B cell (primary cell): ENCODE measurements at regions not wholly inside any gene's neighbourhood (a gene's known extent, or its start where the extent isn't known, plus 50 kb on each side); places are given as distances from the start of the nearest gene placed in this dataset.

ENCODE experiments used
- ATAC-seq: fragments of 200-7000 bp; cut with Tn5 transposase; one replicate; pipeline ENCODE4 v1.10.0; 2021; ENCODE audit warnings: low read depth, mild to moderate bottlenecking, moderate number of reproducible peaks, moderate library complexity
- CTCF ChIA-PET: fragments of 350-600 bp; sonication (Branson Sonifier 250); formaldehyde crosslinking; loops from one replicate; lab custom pipeline; 2021; ENCODE audit warnings: antibody characterized with exemption, inconsistent platforms; lab: Charles Lee
- POLR2A ChIA-PET: fragments of 350-600 bp; sonication (Branson Sonifier 250); formaldehyde crosslinking; loops from one replicate; lab custom pipeline; 2021; ENCODE audit warnings: antibody characterized with exemption; lab: Charles Lee
- DNase-seq: peaks from one replicate; pipeline ENCODE4 v3.0.0; 2013
- H2AFZ ChIP-seq: 2 replicates; pipeline ENCODE4 v1.6.1; 2012; ENCODE audit warnings: mild to moderate bottlenecking, low read depth, low read length; ENCODE audit not compliant: insufficient read depth, poor library complexity, severe bottlenecking
- H3K27ac ChIP-seq, 2 donors: 1 replicate in 1 of 2; 2 replicates in 1 of 2; pipeline ENCODE4 v1.5.1; 2012 to 2013; ENCODE audit warnings: low read length in 2 of 2, mild to moderate bottlenecking in 2 of 2, moderate library complexity in 1 of 2
- H3K27me3 ChIP-seq, 4 experiments: fragments of 200-600 bp in 1 of 4; sonication (generic) in 1 of 4; replicated peaks in 1 of 4; 1 replicate in 2 of 4; 2 replicates in 2 of 4; pipeline versions ENCODE4 v1.6.1 to v1.7.0; 2013 to 2016; ENCODE audit warnings: low read length in 3 of 4, mild to moderate bottlenecking in 2 of 4, mixed read lengths in 1 of 4, moderate library complexity in 1 of 4; ENCODE audit not compliant: insufficient read depth in 4 of 4, control insufficient read depth in 3 of 4; ENCODE audit errors: control extremely low read depth in 1 of 4
- H3K36me3 ChIP-seq, 2 experiments: replicated peaks in 1 of 2; 1 replicate in 1 of 2; 2 replicates in 1 of 2; pipeline versions ENCODE4 v1.6.1 to v1.7.1; 2013; ENCODE audit warnings: low read length in 1 of 2; ENCODE audit not compliant: insufficient read depth in 2 of 2, control insufficient read depth in 1 of 2; ENCODE audit errors: control extremely low read depth in 1 of 2, extremely low read depth in 1 of 2
- H3K4me1 ChIP-seq, 2 donors: fragments of 200-600 bp in 1 of 2; sonication (generic) in 1 of 2; 1 replicate in 1 of 2; 2 replicates in 1 of 2; pipeline versions ENCODE4 v1.5.1 to v1.6.1; 2013 to 2017; ENCODE audit warnings: low read length in 2 of 2; ENCODE audit not compliant: control insufficient read depth in 2 of 2, insufficient read depth in 2 of 2
- H3K4me2 ChIP-seq: replicated peaks from 2 replicates; pipeline ENCODE3; 2012; ENCODE audit warnings: mild to moderate bottlenecking, low read depth, low read length; ENCODE audit not compliant: poor library complexity, severe bottlenecking
- H3K4me3 ChIP-seq, 5 experiments: fragments of 200-600 bp in 1 of 5; sonication (generic) in 1 of 5; 1 replicate in 3 of 5; 2 replicates in 2 of 5; pipeline versions ENCODE4 v1.5.1 to v1.7.0; 2011 to 2016; ENCODE audit warnings: low read length in 4 of 5, mild to moderate bottlenecking in 4 of 5, low read depth in 2 of 5, control low read depth in 1 of 5, moderate library complexity in 1 of 5; ENCODE audit not compliant: insufficient read depth in 1 of 5; ENCODE audit errors: control extremely low read depth in 1 of 5, extremely low read depth in 1 of 5
- H3K79me2 ChIP-seq: fragments of 200-600 bp; sonication (generic); one replicate; pipeline ENCODE4 v1.6.0; 2016; ENCODE audit warnings: low read length; ENCODE audit not compliant: control insufficient read depth, insufficient read depth
- H3K9ac ChIP-seq: fragments of 200-600 bp; sonication (generic); 2 replicates; pipeline ENCODE4 v1.6.1; 2017; ENCODE audit warnings: mild to moderate bottlenecking, low read length, moderate library complexity
- H3K9me3 ChIP-seq, 3 donors: one replicate each; pipeline versions ENCODE4 v1.6.1 to v1.7.1; 2013; ENCODE audit warnings: low read length in 2 of 3; ENCODE audit not compliant: control insufficient read depth in 2 of 3, insufficient read depth in 1 of 3; ENCODE audit errors: control extremely low read depth in 1 of 3
- H4K20me1 ChIP-seq: 2 replicates; pipeline ENCODE4 v1.6.0; 2012; ENCODE audit warnings: mild to moderate bottlenecking, low read length; ENCODE audit not compliant: insufficient read depth, control insufficient read depth, poor library complexity, severe bottlenecking
- H3K27ac Mint-ChIP-seq: one replicate; pipeline ENCODE4 v1.8.0; 2021; ENCODE audit warnings: mixed read lengths
- H3K27me3 Mint-ChIP-seq: one replicate; pipeline ENCODE4 v1.8.0; 2021; ENCODE audit warnings: mixed read lengths
- H3K4me1 Mint-ChIP-seq: one replicate; pipeline ENCODE4 v1.8.0; 2021; ENCODE audit warnings: mixed read lengths
- H3K4me3 Mint-ChIP-seq: one replicate; pipeline ENCODE4 v1.8.0; 2021; ENCODE audit warnings: mixed read lengths
- H3K9me3 Mint-ChIP-seq: one replicate; pipeline ENCODE4 v1.8.0; 2022; ENCODE audit warnings: mixed read lengths; ENCODE audit not compliant: insufficient read depth
- CTCF ChIP-seq: fragments of 200-600 bp; IDR thresholded peaks from one replicate; pipeline ENCODE4 v1.8.0; 2022; ENCODE audit warnings: antibody characterized with exemption, mild to moderate bottlenecking
- EZH2 ChIP-seq: IDR thresholded peaks from 2 replicates; pipeline ENCODE4 v1.6.1; 2012; ENCODE audit warnings: borderline replicate concordance, low read depth, mild to moderate bottlenecking, moderate library complexity, low read length; ENCODE audit not compliant: insufficient read depth, poor library complexity, severe bottlenecking
- WGBS: methylation state at CpG from one replicate; pipeline ENCODE4 v1.1.5; 2013; ENCODE audit warnings: missing lambda C conversion rate; ENCODE audit not compliant: insufficient coverage; 5-methylcytosine and 5-hydroxymethylcytosine counted together
- intact Hi-C: fragments of 100-400 bp; cut with micrococcal nuclease; formaldehyde crosslinking; loops from one replicate; pipeline ENCODE4 v1.10.0; 2022

DNA sequence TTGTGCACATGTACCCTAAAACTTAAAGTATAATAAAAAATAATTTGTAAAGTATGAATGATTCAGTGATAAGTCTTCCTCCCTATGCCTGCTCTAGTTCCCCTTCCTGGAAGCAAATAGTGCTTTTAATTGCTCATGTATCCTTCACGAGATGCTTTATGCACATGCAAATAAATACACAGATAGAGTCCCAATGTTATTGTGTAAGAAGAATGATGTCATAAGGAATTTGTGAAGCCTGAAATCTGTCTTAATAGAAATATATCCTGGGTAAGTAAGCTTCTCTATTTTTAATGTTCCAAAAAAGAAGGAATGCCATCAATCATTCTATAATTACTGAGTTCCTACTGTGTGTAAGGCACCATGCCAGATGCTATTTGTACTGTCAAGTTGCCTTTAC is 157.5 kb upstream of the SLC4A4 start:
- H3K9me3 Mint-ChIP-seq: no peaks in the 10 kb centered on the region
- CTCF ChIA-PET: no interaction called here

More for the DNA sequence above, 157.5 kb upstream of the SLC4A4 start:
- no peak overlapping the region for H3K27ac Mint-ChIP-seq
- H3K4me3 ChIP-seq: no peak overlapping the region
- H3K36me3 ChIP-seq: no peaks in the 10 kb centered on the region
- H4K20me1 ChIP-seq: no peaks in the 10 kb centered on the region
- no peak overlapping the region for H3K4me2 ChIP-seq
- no peak overlapping the region for H3K4me3 Mint-ChIP-seq
- no CpG with 5 or more reads among the region's 1 CpG for WGBS
- no peaks in the 10 kb centered on the region for H3K79me2 ChIP-seq
- no peak overlapping the region for H3K27ac ChIP-seq
- ATAC-seq (no peak), DNase-seq (no peak)
- intact Hi-C loops: no loop called here
- H3K4me1 ChIP-seq: peaks cover 4 to 5% of the 10 kb centered on the region in 2 donors
- no peaks in the 10 kb centered on the region for H3K9me3 ChIP-seq
- H2AFZ ChIP-seq: no peak overlapping the region
- TF ChIP-seq EZH2: no peak
- TF ChIP-seq CTCF: no peak
- peaks cover 11% of the 10 kb centered on the region for H3K4me1 Mint-ChIP-seq
- POLR2A ChIA-PET: no interaction called here
- H3K27me3 Mint-ChIP-seq: peaks cover 23% of the 10 kb centered on the region
- no peak overlapping the region for H3K9ac ChIP-seq
- peaks cover 0 to 16% (median 11%) of the 10 kb centered on the region in 4 experiments for H3K27me3 ChIP-seq
